Effector memory CD8-positive, alpha-beta T cell (primary cell): ENCODE measurements at regions not wholly inside any gene's neighbourhood (a gene's known extent, or its start where the extent isn't known, plus 50 kb on each side); places are given as distances from the start of the nearest gene placed in this dataset.

Experiments used
- ATAC-seq: fragments of 150-1000 bp; cut with Tn5 transposase; replicated peaks from 2 replicates; pipeline ENCODE4 v1.10.0; 2021; ENCODE audit warnings: mild to moderate bottlenecking, moderate library complexity
- DNase-seq, 3 experiments: peaks; one replicate each; pipeline ENCODE4 v3.0.0; 2021
- H3K27ac Mint-ChIP-seq, 2 donors: one replicate each; pipeline ENCODE4 v1.8.0; 2022; ENCODE audit warnings: mild to moderate bottlenecking in 2 of 2, mixed read lengths in 2 of 2, moderate library complexity in 2 of 2
- H3K27me3 Mint-ChIP-seq, 2 donors: one replicate each; pipeline ENCODE4 v1.8.0; 2022; ENCODE audit warnings: mixed read lengths in 2 of 2
- H3K36me3 Mint-ChIP-seq: one replicate; pipeline ENCODE4 v1.8.0; 2022; ENCODE audit warnings: mild to moderate bottlenecking, moderate library complexity, mixed read lengths; ENCODE audit not compliant: insufficient read depth
- H3K4me1 Mint-ChIP-seq, 2 donors: one replicate each; pipeline ENCODE4 v1.8.0; 2022; ENCODE audit warnings: low read depth in 2 of 2, mixed read lengths in 2 of 2
- H3K4me3 Mint-ChIP-seq, 2 donors: one replicate each; pipeline ENCODE4 v1.8.0; 2022; ENCODE audit warnings: mild to moderate bottlenecking in 2 of 2, mixed read lengths in 2 of 2, moderate library complexity in 2 of 2
- H3K9me3 Mint-ChIP-seq, 2 donors: one replicate each; pipeline ENCODE4 v1.8.0; 2022; ENCODE audit warnings: mixed read lengths in 2 of 2

GRCh38 chr10:125300937-125301336 lies 140.6 kb upstream of the CTBP2 start:
- H3K27me3 Mint-ChIP-seq, result peaks cover 12 to 29% of the 10 kb centered on the region in 2 donors

GRCh38 chr10:125299461-125299860 lies 139.1 kb upstream of the CTBP2 start:
- Mint-ChIP-seq H3K4me3 (no peak overlapping the region), H3K27me3 (peaks cover 12 to 30% of the 10 kb centered on the region in 2 donors), H3K36me3 (peaks cover 5% of the 10 kb centered on the region), H3K9me3 (peaks cover 3 to 16% of the 10 kb centered on the region in 2 donors), H3K27ac (no peak overlapping the region), H3K4me1 (no peaks in the 10 kb centered on the region)
- ATAC-seq (no peak), DNase-seq (no peak)

More at GRCh38 chr10:125300937-125301336, 140.6 kb upstream of the CTBP2 start:
- Mint-ChIP-seq H3K4me3 (no peak overlapping the region), H3K27ac (no peak overlapping the region), H3K9me3 (peaks cover 3 to 13% of the 10 kb centered on the region in 2 donors), H3K4me1 (no peaks in the 10 kb centered on the region), H3K36me3 (peaks cover 5% of the 10 kb centered on the region)
- DNase-seq (no peak), ATAC-seq (no peak)

- H3K9me3 Mint-ChIP-seq, result peaks cover 3 to 16% of the 10 kb centered on the region in 2 donors
- H3K27me3 Mint-ChIP-seq, result peaks cover 22 to 29% of the 10 kb centered on the region in 2 donors
- H3K36me3 Mint-ChIP-seq, result peaks cover 5% of the 10 kb centered on the region
Measured at GRCh38 chr10:125296598-125296997, 136.2 kb upstream of the CTBP2 start.

GRCh38 chr10:125294109-125294508 lies 133.7 kb upstream of the CTBP2 start:
- Mint-ChIP-seq H3K9me3 (peaks cover 6 to 18% of the 10 kb centered on the region in 2 donors), H3K27me3 (peaks cover 19 to 23% of the 10 kb centered on the region in 2 donors), H3K4me3 (no peak overlapping the region), H3K4me1 (no peaks in the 10 kb centered on the region), H3K27ac (no peak overlapping the region), H3K36me3 (peaks cover 5% of the 10 kb centered on the region)
- DNase-seq (no peak), ATAC-seq (no peak)

More at GRCh38 chr10:125296598-125296997, 136.2 kb upstream of the CTBP2 start:
- Mint-ChIP-seq H3K4me3 (no peak overlapping the region), H3K27ac (no peak overlapping the region), H3K4me1 (no peaks in the 10 kb centered on the region)
- DNase-seq (no peak), ATAC-seq (no peak)

- Mint-ChIP-seq H3K27ac (no peak overlapping the region), H3K4me3 (no peak overlapping the region), H3K9me3 (peaks cover 13 to 22% of the 10 kb centered on the region in 2 donors), H3K36me3 (peaks cover 5% of the 10 kb centered on the region), H3K27me3 (peaks cover 28 to 44% of the 10 kb centered on the region in 2 donors), H3K4me1 (no peaks in the 10 kb centered on the region)
- ATAC-seq (no peak), DNase-seq (no peak)
Measured at GRCh38 chr10:125291836-125292235, 131.5 kb upstream of the CTBP2 start.

- DNase-seq (no peak), ATAC-seq (no peak)
- no peaks in the 10 kb centered on the region for H3K4me1 Mint-ChIP-seq
- peaks cover 26 to 44% of the 10 kb centered on the region in 2 donors for H3K27me3 Mint-ChIP-seq
- no peak overlapping the region for H3K27ac Mint-ChIP-seq
- no peaks in the 10 kb centered on the region for H3K36me3 Mint-ChIP-seq
- no peak overlapping the region for H3K4me3 Mint-ChIP-seq
- H3K9me3 Mint-ChIP-seq, result peaks cover 14 to 15% of the 10 kb centered on the region in 2 donors
Measured at GRCh38 chr10:125289461-125289860, 129.1 kb upstream of the CTBP2 start.

GRCh38 chr10:125284875-125285597 lies 124.7 kb upstream of the CTBP2 start:
- peaks cover 46 to 56% of the 10 kb centered on the region in 2 donors for H3K27me3 Mint-ChIP-seq

GRCh38 chr10:125283836-125284614 lies 123.7 kb upstream of the CTBP2 start:
- peaks cover 7 to 11% of the 10 kb centered on the region in 2 donors for H3K9me3 Mint-ChIP-seq
- ATAC-seq (no peak), DNase-seq (no peak)
- H3K27ac Mint-ChIP-seq, result peak overlapping the region in 1 of 2 donors; percentile 53
- no peaks in the 10 kb centered on the region for H3K4me1 Mint-ChIP-seq
- H3K4me3 Mint-ChIP-seq, result no peak overlapping the region
- H3K36me3 Mint-ChIP-seq, result no peaks in the 10 kb centered on the region
- H3K27me3 Mint-ChIP-seq, result peaks cover 46 to 54% of the 10 kb centered on the region in 2 donors

More at GRCh38 chr10:125284875-125285597, 124.7 kb upstream of the CTBP2 start:
- DNase-seq, result no peak
- ATAC-seq, result no peak
- no peak overlapping the region for H3K4me3 Mint-ChIP-seq
- peak overlapping the region in 1 of 2 donors; percentile 53 for H3K27ac Mint-ChIP-seq
- H3K9me3 Mint-ChIP-seq, result peaks cover 9 to 11% of the 10 kb centered on the region in 2 donors
- no peaks in the 10 kb centered on the region for H3K4me1 Mint-ChIP-seq
- no peaks in the 10 kb centered on the region for H3K36me3 Mint-ChIP-seq

GRCh38 chr10:125283191-125283835 lies 123.0 kb upstream of the CTBP2 start:
- H3K36me3 Mint-ChIP-seq, result no peaks in the 10 kb centered on the region
- H3K27me3 Mint-ChIP-seq, result peaks cover 46 to 48% of the 10 kb centered on the region in 2 donors
- ATAC-seq (no peak), DNase-seq (no peak)
- no peak overlapping the region for H3K4me3 Mint-ChIP-seq
- peaks cover 7 to 9% of the 10 kb centered on the region in 2 donors for H3K9me3 Mint-ChIP-seq
- H3K4me1 Mint-ChIP-seq, result no peaks in the 10 kb centered on the region
- no peak overlapping the region for H3K27ac Mint-ChIP-seq

- Mint-ChIP-seq H3K4me1 (no peaks in the 10 kb centered on the region), H3K27ac (no peak overlapping the region), H3K4me3 (no peak overlapping the region), H3K9me3 (peaks cover 0 to 3% of the 10 kb centered on the region in 2 donors), H3K36me3 (no peaks in the 10 kb centered on the region), H3K27me3 (peaks cover 30 to 31% of the 10 kb centered on the region in 2 donors)
- ATAC-seq (no peak), DNase-seq (no peak)
Measured at GRCh38 chr10:125281091-125281490, 120.7 kb upstream of the CTBP2 start.

- H3K9me3 Mint-ChIP-seq, result peaks cover 0 to 2% of the 10 kb centered on the region in 2 donors
- H3K4me1 Mint-ChIP-seq, result no peaks in the 10 kb centered on the region
- no peaks in the 10 kb centered on the region for H3K36me3 Mint-ChIP-seq
- ATAC-seq (no peak), DNase-seq (no peak)
- H3K27ac Mint-ChIP-seq, result no peak overlapping the region
- peaks cover 7 to 11% of the 10 kb centered on the region in 2 donors for H3K27me3 Mint-ChIP-seq
- no peak overlapping the region for H3K4me3 Mint-ChIP-seq
Measured at GRCh38 chr10:125276133-125276532, 115.8 kb upstream of the CTBP2 start.

- Mint-ChIP-seq H3K4me1 (no peaks in the 10 kb centered on the region), H3K4me3 (no peak overlapping the region), H3K27me3 (peaks cover 12 to 21% of the 10 kb centered on the region in 2 donors), H3K36me3 (no peaks in the 10 kb centered on the region), H3K27ac (no peak overlapping the region), H3K9me3 (peaks cover 0 to 2% of the 10 kb centered on the region in 2 donors)
- ATAC-seq (no peak), DNase-seq (no peak)
Measured at GRCh38 chr10:125274961-125275360, 114.6 kb upstream of the CTBP2 start.

- DNase-seq (no peak), ATAC-seq (no peak)
- no peaks in the 10 kb centered on the region for H3K36me3 Mint-ChIP-seq
- peaks cover 0 to 4% of the 10 kb centered on the region in 2 donors for H3K9me3 Mint-ChIP-seq
- peaks cover 15 to 23% of the 10 kb centered on the region in 2 donors for H3K27me3 Mint-ChIP-seq
- H3K4me1 Mint-ChIP-seq, result no peaks in the 10 kb centered on the region
- no peak overlapping the region for H3K4me3 Mint-ChIP-seq
- no peak overlapping the region for H3K27ac Mint-ChIP-seq
Measured at GRCh38 chr10:125273023-125273422, 112.7 kb upstream of the CTBP2 start.
